ENCODE measurements at regions not wholly inside any gene's neighbourhood (a gene's known extent, or its start where the extent isn't known, plus 50 kb on each side); places are given as distances from the start of the nearest gene placed in this dataset.

DNA sequence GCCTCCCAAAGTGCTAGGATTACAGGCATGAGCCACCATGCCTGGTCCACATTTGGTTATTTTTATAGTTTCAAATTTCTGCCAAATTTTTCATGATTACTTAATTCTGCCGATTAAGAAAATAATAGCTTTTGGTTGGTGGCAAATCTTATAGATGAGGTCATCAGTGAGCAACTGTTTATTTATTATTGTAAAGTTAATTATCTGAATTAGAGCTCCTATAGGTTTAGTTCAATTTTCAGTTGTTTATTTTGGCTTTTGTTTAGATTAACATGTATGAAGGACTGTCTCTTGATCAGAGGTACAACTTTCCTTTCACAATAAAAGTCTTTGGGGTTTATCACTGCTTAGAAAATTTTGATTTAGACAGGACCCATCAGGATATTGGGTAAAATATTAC lies 262.2 kb downstream of the SLC7A11 start:
- TF ChIP-seq CTCF (IDR thresholded peaks at IDR 0.05) = no peak
- TF ChIP-seq POLR2A (IDR thresholded peaks at IDR 0.05) = no peak
